Glutamatergic neuron (in vitro differentiated cells): ENCODE measurements at regions not wholly inside any gene's neighbourhood (a gene's known extent, or its start where the extent isn't known, plus 50 kb on each side); places are given as distances from the start of the nearest gene placed in this dataset.

Experiments used
- DNase-seq: peaks from one replicate; pipeline ENCODE4 v3.0.0; 2022
- H3K27ac Mint-ChIP-seq: one replicate; pipeline ENCODE4 v1.8.0; 2020; ENCODE audit warnings: mild to moderate bottlenecking, mixed read lengths, inconsistent platforms; ENCODE audit not compliant: unreplicated experiment
- H3K27me3 Mint-ChIP-seq: one replicate; pipeline ENCODE4 v1.8.0; 2020; ENCODE audit warnings: mild to moderate bottlenecking, moderate library complexity, mixed read lengths, inconsistent platforms; ENCODE audit not compliant: unreplicated experiment
- H3K36me3 Mint-ChIP-seq: one replicate; pipeline ENCODE4 v1.8.0; 2020; ENCODE audit warnings: mild to moderate bottlenecking, mixed read lengths, inconsistent platforms; ENCODE audit not compliant: unreplicated experiment
- H3K4me1 Mint-ChIP-seq: one replicate; pipeline ENCODE4 v1.8.0; 2020; ENCODE audit warnings: mild to moderate bottlenecking, low read depth, mixed read lengths, inconsistent platforms; ENCODE audit not compliant: unreplicated experiment
- H3K4me3 Mint-ChIP-seq: one replicate; pipeline ENCODE4 v1.8.0; 2020; ENCODE audit warnings: mild to moderate bottlenecking, mixed read lengths, inconsistent platforms; ENCODE audit not compliant: unreplicated experiment
- H3K9me3 Mint-ChIP-seq: one replicate; pipeline ENCODE4 v1.8.0; 2020; ENCODE audit warnings: mild to moderate bottlenecking, moderate library complexity, mixed read lengths, inconsistent platforms; ENCODE audit not compliant: unreplicated experiment
- CTCF ChIP-seq: fragments of 200-600 bp; sonication (generic); IDR thresholded peaks from one replicate; pipeline ENCODE4 v1.5.0; 2021; ENCODE audit not compliant: partially characterized antibody, unreplicated experiment

DNA sequence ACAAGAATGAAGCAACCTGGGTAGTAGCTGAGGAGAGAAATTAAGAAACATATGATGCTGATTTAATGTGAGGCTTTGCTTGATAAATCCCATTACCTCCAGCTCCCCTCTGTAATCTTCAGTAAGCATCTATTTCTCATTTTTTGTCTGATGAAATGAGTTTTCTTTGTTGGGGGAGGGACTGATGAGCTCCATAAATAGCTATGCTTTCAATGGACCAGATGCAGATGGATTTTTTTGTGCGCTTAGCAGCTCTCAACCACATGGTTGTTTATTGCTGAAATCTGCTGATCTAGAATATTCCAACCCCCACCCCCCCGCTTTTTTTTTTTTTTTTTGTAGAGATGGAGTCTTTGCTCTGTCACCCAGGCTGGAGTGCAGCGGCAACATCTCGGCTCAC lies 1082.0 kb downstream of the RAPGEF2 start:
- Mint-ChIP-seq H3K27me3 (no peaks in the 10 kb centered on the region), H3K9me3 (no peaks in the 10 kb centered on the region), H3K4me3 (no peak overlapping the region), H3K27ac (no peak overlapping the region), H3K4me1 (no peaks in the 10 kb centered on the region), H3K36me3 (no peaks in the 10 kb centered on the region)
- TF ChIP-seq CTCF, result no peak
- no peak for DNase-seq

GRCh38 chr4:160193787-160194186 lies 1090.9 kb downstream of the RAPGEF2 start:
- no peaks in the 10 kb centered on the region for H3K36me3 Mint-ChIP-seq
- H3K4me1 Mint-ChIP-seq, result no peaks in the 10 kb centered on the region
- H3K4me3 Mint-ChIP-seq, result no peak overlapping the region
- H3K27me3 Mint-ChIP-seq, result no peaks in the 10 kb centered on the region
- TF ChIP-seq CTCF, result no peak
- no peak overlapping the region for H3K27ac Mint-ChIP-seq
- no peaks in the 10 kb centered on the region for H3K9me3 Mint-ChIP-seq
- DNase-seq, result no peak

DNA sequence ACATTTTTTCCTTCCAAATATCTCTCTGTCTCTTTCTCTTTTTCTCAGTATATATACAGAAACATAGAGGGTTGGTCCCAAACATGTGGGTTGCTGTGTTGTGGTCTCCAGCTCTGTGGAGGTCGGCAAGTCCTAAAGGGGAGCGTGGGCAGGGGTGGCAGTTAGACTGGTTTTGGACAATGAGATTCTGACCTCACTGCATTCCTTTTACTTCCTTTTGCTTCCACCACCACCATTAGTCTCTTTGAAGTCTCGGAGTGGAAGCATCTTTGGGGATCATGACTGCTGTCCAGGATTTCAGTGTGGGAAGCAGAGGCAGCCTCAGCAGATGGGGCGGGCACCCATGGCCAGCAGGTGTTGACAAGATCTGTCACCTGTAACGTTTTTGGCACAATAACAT lies 1091.8 kb downstream of the RAPGEF2 start:
- Mint-ChIP-seq H3K27ac (no peak overlapping the region), H3K4me1 (no peaks in the 10 kb centered on the region), H3K36me3 (no peaks in the 10 kb centered on the region), H3K9me3 (no peaks in the 10 kb centered on the region), H3K4me3 (no peak overlapping the region), H3K27me3 (no peaks in the 10 kb centered on the region)
- no peak for TF ChIP-seq CTCF
- DNase-seq, result no peak

GRCh38 chr4:160202802-160203201 lies 1099.9 kb downstream of the RAPGEF2 start:
- Mint-ChIP-seq H3K27me3 (no peaks in the 10 kb centered on the region), H3K9me3 (no peaks in the 10 kb centered on the region), H3K36me3 (no peaks in the 10 kb centered on the region), H3K4me3 (no peak overlapping the region), H3K27ac (no peak overlapping the region), H3K4me1 (no peaks in the 10 kb centered on the region)
- TF ChIP-seq CTCF, result no peak
- no peak for DNase-seq

DNA sequence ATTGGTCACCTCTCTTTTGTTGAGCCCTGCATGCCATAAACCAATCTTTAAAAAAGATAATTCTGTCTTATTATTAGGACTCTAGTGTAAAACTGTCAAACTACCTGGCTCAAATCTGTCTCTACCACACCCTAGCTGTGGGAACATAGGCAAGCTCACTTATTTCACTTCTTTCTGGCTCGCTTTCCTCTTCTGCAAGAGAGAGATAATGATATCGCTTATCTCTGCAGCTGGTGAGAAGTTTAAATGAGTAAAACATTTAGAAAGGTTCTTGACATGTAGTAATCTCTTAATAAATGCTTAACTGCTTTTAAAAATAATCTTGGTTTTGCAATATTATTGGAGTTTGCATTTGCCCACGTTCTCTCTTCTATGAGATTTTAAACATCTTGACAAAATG lies 1109.2 kb downstream of the RAPGEF2 start:
- no peaks in the 10 kb centered on the region for H3K9me3 Mint-ChIP-seq
- no peaks in the 10 kb centered on the region for H3K36me3 Mint-ChIP-seq
- DNase-seq, result no peak
- no peak overlapping the region for H3K4me3 Mint-ChIP-seq
- no peak overlapping the region for H3K27ac Mint-ChIP-seq
- TF ChIP-seq CTCF, result no peak
- no peaks in the 10 kb centered on the region for H3K4me1 Mint-ChIP-seq
- no peaks in the 10 kb centered on the region for H3K27me3 Mint-ChIP-seq
